Vagina (tissue), 2 donors: ENCODE measurements at regions not wholly inside any gene's neighbourhood (a gene's known extent, or its start where the extent isn't known, plus 50 kb on each side); places are given as distances from the start of the nearest gene placed in this dataset.

Source experiments
- CTCF ChIP-seq, 3 experiments: fragments of 450-650 bp in 2 of 3; fragments of 200-600 bp in 1 of 3; sonication (generic) in 1 of 3; IDR thresholded peaks; one replicate each; pipeline ENCODE4 v1.5.1; 2017 to 2019; ENCODE audit warnings: antibody characterized with exemption in 3 of 3, mild to moderate bottlenecking in 2 of 3, moderate library complexity in 2 of 3
- POLR2A ChIP-seq, 2 donors: fragments of 450-650 bp; IDR thresholded peaks; one replicate each; pipeline ENCODE4 v1.6.1; 2017; ENCODE audit warnings: antibody characterized with exemption in 2 of 2, mild to moderate bottlenecking in 2 of 2, moderate library complexity in 2 of 2

GRCh38 chr2:67164771-67165522 is 232.2 kb upstream of the ETAA1 start:
- no peak for TF ChIP-seq POLR2A (IDR thresholded peaks at IDR 0.05)
- TF ChIP-seq CTCF (IDR thresholded peaks at IDR 0.05) = no peak
